ENCODE measurements at regions not wholly inside any gene's neighbourhood (a gene's known extent, or its start where the extent isn't known, plus 50 kb on each side); places are given as distances from the start of the nearest gene placed in this dataset.

DNA sequence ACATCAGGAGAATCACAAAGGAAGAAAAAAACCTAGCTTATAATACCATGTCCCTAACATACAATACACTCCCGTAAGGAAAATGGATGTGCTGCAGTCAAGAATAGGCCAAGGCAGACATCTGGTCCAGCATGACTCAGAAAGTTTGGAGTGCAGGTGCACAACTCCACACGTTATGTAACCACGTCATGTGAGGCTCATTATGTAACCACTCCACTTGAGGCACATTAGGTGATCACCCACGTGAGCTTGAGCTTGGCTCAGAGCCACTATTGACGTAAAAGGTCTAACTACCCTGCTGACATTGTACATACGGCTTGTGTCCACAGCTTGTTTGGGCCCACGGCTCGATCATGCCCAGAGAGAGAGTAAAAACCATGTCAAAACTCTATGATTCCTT is 99.8 kb upstream of the C1orf21 start:
- TF ChIP-seq, protein P1, sequence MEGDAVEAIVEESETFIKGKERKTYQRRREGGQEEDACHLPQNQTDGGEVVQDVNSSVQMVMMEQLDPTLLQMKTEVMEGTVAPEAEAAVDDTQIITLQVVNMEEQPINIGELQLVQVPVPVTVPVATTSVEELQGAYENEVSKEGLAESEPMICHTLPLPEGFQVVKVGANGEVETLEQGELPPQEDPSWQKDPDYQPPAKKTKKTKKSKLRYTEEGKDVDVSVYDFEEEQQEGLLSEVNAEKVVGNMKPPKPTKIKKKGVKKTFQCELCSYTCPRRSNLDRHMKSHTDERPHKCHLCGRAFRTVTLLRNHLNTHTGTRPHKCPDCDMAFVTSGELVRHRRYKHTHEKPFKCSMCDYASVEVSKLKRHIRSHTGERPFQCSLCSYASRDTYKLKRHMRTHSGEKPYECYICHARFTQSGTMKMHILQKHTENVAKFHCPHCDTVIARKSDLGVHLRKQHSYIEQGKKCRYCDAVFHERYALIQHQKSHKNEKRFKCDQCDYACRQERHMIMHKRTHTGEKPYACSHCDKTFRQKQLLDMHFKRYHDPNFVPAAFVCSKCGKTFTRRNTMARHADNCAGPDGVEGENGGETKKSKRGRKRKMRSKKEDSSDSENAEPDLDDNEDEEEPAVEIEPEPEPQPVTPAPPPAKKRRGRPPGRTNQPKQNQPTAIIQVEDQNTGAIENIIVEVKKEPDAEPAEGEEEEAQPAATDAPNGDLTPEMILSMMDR (IDR thresholded peaks at IDR 0.05; ENCODE audit: unreplicated experiment) = no peak
- no peak overlapping the region for H3K4me3 Mint-ChIP-seq (ENCODE audit: low read depth)
- peaks cover 28% of the 10 kb centered on the region for H3K9me3 Mint-ChIP-seq (ENCODE audit: low read depth)
- H3K27me3 Mint-ChIP-seq = no peaks in the 10 kb centered on the region
- DNase-seq (ENCODE audit: low spot score, unreplicated experiment) = no peak
- peaks cover 2% of the 10 kb centered on the region for H3K4me1 Mint-ChIP-seq (ENCODE audit: low read depth)
- no peak overlapping the region for H3K27ac Mint-ChIP-seq
- no peaks in the 10 kb centered on the region for H3K36me3 Mint-ChIP-seq (ENCODE audit: insufficient read depth)

DNA sequence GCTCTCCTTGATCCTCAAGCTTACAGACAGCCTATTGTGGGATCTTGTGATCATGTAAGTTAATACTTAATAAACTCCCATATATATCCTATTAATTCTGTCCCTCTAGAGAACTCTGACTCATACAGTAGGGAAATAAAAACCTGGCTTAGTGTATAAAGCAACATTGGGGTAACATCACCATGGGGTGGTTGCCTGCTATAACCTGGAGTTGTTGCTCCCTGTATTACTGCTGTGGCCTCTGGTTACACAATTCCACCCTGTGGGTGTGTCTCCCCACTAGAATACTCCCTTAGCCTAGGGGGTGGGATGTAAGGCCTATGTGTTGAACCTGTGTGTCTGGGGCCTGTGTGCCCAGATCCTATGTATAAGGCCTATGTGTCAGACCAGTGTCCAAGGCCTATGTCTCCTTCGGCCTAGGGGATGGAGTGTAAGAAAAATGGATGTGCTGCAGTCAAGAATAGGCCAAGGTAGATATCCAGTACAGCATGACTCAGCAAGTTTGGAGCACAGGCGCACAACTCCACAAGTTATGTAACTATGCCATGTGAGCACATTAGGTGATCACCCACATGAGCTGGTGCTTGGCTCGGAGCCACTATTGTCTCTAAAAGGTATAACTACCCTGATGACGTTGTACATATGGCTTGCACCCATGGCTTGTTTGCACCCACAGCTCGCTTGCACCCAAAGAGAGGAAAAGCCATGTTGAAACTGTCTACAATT is 96.8 kb upstream of the C1orf21 start:
- no peak overlapping the region for H3K4me3 Mint-ChIP-seq (ENCODE audit: low read depth)

DNA sequence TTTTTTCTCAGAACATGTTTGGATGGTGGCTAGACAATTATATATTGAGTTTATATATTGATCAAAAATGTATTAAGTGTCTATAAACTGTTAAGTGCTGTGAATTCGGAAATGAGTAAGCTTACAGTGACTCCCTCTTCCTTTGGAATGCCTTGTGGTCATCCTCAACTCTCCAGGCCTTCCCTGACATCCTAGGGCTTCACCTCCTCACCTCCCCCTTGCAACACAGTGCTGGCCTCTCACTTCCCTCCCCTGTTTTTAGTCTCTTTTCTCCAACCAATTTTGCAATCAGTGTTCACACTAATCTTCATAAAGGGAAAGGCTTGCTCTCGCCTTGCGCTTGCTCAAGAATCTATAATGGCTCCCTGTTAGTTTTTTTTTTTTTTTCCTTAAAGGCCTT is 95.1 kb upstream of the C1orf21 start:
- H3K27me3 Mint-ChIP-seq = no peaks in the 10 kb centered on the region
- H3K4me3 Mint-ChIP-seq (ENCODE audit: low read depth) = no peak overlapping the region
- TF ChIP-seq, protein P1 (IDR thresholded peaks at IDR 0.05; ENCODE audit: unreplicated experiment) = no peak
- no peak overlapping the region for H3K27ac Mint-ChIP-seq
- no peaks in the 10 kb centered on the region for H3K4me1 Mint-ChIP-seq (ENCODE audit: low read depth)
- no peak for DNase-seq (ENCODE audit: low spot score, unreplicated experiment)
- H3K36me3 Mint-ChIP-seq (ENCODE audit: insufficient read depth) = no peaks in the 10 kb centered on the region
- peaks cover 30% of the 10 kb centered on the region for H3K9me3 Mint-ChIP-seq (ENCODE audit: low read depth)

More for the DNA sequence above, 96.8 kb upstream of the C1orf21 start:
- H3K27me3 Mint-ChIP-seq = no peaks in the 10 kb centered on the region
- no peaks in the 10 kb centered on the region for H3K36me3 Mint-ChIP-seq (ENCODE audit: insufficient read depth)
- H3K9me3 Mint-ChIP-seq (ENCODE audit: low read depth) = peaks cover 31% of the 10 kb centered on the region
- TF ChIP-seq, protein P1 (IDR thresholded peaks at IDR 0.05; ENCODE audit: unreplicated experiment) = no peak
- no peak overlapping the region for H3K27ac Mint-ChIP-seq
- H3K4me1 Mint-ChIP-seq (ENCODE audit: low read depth) = peaks cover 2% of the 10 kb centered on the region
- DNase-seq (ENCODE audit: low spot score, unreplicated experiment) = no peak

DNA sequence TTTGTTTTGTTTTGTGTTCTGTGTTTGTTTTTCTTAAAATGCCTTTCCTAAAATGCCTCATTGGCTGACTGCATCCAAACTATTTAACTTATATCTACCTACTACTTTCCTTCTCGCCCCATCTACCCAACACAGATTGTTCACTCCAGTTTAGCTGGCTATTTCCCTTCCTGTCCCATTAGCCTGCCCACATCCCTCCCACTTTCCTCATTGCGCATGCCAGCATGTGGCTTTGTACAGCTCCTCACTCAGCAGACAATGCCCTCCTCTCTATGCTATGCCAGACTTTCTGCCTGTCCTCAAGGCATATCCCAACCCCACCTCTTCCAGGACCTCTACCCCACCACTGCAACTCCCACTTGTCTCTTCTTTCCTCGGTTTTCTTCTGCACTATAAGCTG is 94.7 kb upstream of the C1orf21 start:
- no peak for DNase-seq (ENCODE audit: low spot score, unreplicated experiment)
- Mint-ChIP-seq H3K4me3 (ENCODE audit: low read depth) (no peak overlapping the region), H3K27ac (no peak overlapping the region), H3K9me3 (ENCODE audit: low read depth) (peaks cover 26% of the 10 kb centered on the region), H3K27me3 (no peaks in the 10 kb centered on the region), H3K4me1 (ENCODE audit: low read depth) (no peaks in the 10 kb centered on the region), H3K36me3 (ENCODE audit: insufficient read depth) (no peaks in the 10 kb centered on the region)
- TF ChIP-seq, protein P1 (IDR thresholded peaks at IDR 0.05; ENCODE audit: unreplicated experiment) = no peak

DNA sequence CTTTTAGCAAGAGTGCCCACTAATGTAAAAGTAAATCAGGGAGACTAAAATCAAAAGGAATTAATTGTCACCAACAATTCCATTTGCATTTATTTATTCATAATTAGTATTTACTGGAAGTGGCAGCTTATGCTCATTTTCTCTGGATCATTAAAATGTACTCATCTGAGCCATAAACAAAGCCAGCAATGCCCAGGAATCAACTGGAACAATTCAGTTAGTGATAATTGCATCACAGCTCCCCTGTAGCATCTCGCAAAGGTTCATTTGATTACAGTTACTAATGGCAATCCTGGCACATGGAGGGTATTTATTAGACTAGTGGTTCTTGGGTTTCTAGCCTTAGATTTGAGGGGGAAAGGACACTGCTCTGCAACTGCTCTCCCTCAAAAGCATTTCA is 92.7 kb upstream of the C1orf21 start:
- Mint-ChIP-seq H3K27ac (no peak overlapping the region), H3K27me3 (peaks cover 2% of the 10 kb centered on the region), H3K4me1 (ENCODE audit: low read depth) (no peaks in the 10 kb centered on the region), H3K9me3 (ENCODE audit: low read depth) (peaks cover 28% of the 10 kb centered on the region), H3K36me3 (ENCODE audit: insufficient read depth) (no peaks in the 10 kb centered on the region), H3K4me3 (ENCODE audit: low read depth) (no peak overlapping the region)
- DNase-seq (ENCODE audit: low spot score, unreplicated experiment) = no peak
- TF ChIP-seq, protein P1 (IDR thresholded peaks at IDR 0.05; ENCODE audit: unreplicated experiment) = no peak

Measured in progenitor cell of endocrine pancreas (in vitro differentiated cells).